HL-60 (cell line): ENCODE measurements at regions not wholly inside any gene's neighbourhood (a gene's known extent, or its start where the extent isn't known, plus 50 kb on each side); places are given as distances from the start of the nearest gene placed in this dataset.

Experiments
- CTCF ChIP-seq: IDR thresholded peaks from one replicate; pipeline ENCODE4 v1.5.1; 2011; ENCODE audit warnings: low read length, control low read depth, inconsistent platforms; ENCODE audit not compliant: insufficient read depth
- POLR2AphosphoS5 ChIP-seq: IDR thresholded peaks from 2 replicates; pipeline ENCODE4 v1.6.1; 2012; ENCODE audit warnings: low read depth

GRCh38 chr7:17094963-17095574 is 203.4 kb upstream of the AHR start:
- no peak for TF ChIP-seq CTCF
- TF ChIP-seq POLR2AphosphoS5, result no peak
